ENCODE measurements at regions not wholly inside any gene's neighbourhood (a gene's known extent, or its start where the extent isn't known, plus 50 kb on each side); places are given as distances from the start of the nearest gene placed in this dataset.

GRCh38 chr7:88500131-88500530 is 193.4 kb upstream of the STEAP4 start:
- Histone ChIP-seq H3K27ac (ENCODE audit: low read length) (no peak overlapping the region), H3K4me3 (ENCODE audit: low read length) (no peak overlapping the region), H3K27me3 (ENCODE audit: control insufficient read depth, insufficient read depth) (no peaks in the 10 kb centered on the region), H3K4me1 (ENCODE audit: control insufficient read depth, insufficient read depth, low read length) (no peaks in the 10 kb centered on the region), H3K9me3 (ENCODE audit: control insufficient read depth, low read length) (no peaks in the 10 kb centered on the region)
- ATAC-seq (no peak), DNase-seq (no peak)
- intact Hi-C loops (cut with DNase I): no loop called here
- WGBS: 54% methylated on average over 6 of the region's 6 CpGs

- ATAC-seq: no peak
- H3K27me3 ChIP-seq (ENCODE audit: control insufficient read depth, insufficient read depth): no peaks in the 10 kb centered on the region
- DNase-seq: no peak
- 63% methylated on average over 8 of the region's 8 CpGs for WGBS
- H3K4me1 ChIP-seq (ENCODE audit: control insufficient read depth, insufficient read depth, low read length): no peaks in the 10 kb centered on the region
- H3K27ac ChIP-seq (ENCODE audit: low read length): no peak overlapping the region
- no peak overlapping the region for H3K4me3 ChIP-seq (ENCODE audit: low read length)
- intact Hi-C loops (cut with DNase I): no loop called here
- no peaks in the 10 kb centered on the region for H3K9me3 ChIP-seq (ENCODE audit: control insufficient read depth, low read length)
Measured at GRCh38 chr7:88495881-88496725, 189.4 kb upstream of the STEAP4 start.

GRCh38 chr7:88492153-88492552 is 185.5 kb upstream of the STEAP4 start:
- Histone ChIP-seq H3K9me3 (ENCODE audit: control insufficient read depth, low read length) (no peaks in the 10 kb centered on the region), H3K27me3 (ENCODE audit: control insufficient read depth, insufficient read depth) (no peaks in the 10 kb centered on the region), H3K27ac (ENCODE audit: low read length) (no peak overlapping the region), H3K4me3 (ENCODE audit: low read length) (no peak overlapping the region), H3K4me1 (ENCODE audit: control insufficient read depth, insufficient read depth, low read length) (no peaks in the 10 kb centered on the region)
- DNase-seq (no peak), ATAC-seq (no peak)
- intact Hi-C loops (cut with DNase I): no loop called here

GRCh38 chr7:88490874-88491273 is 184.2 kb upstream of the STEAP4 start:
- H3K27me3 ChIP-seq (ENCODE audit: control insufficient read depth, insufficient read depth): no peaks in the 10 kb centered on the region
- intact Hi-C loops (cut with DNase I): no loop called here
- 85% methylated on average over 3 of the region's 3 CpGs for WGBS
- H3K9me3 ChIP-seq (ENCODE audit: control insufficient read depth, low read length): no peaks in the 10 kb centered on the region
- no peak for DNase-seq
- no peak overlapping the region for H3K4me3 ChIP-seq (ENCODE audit: low read length)
- no peaks in the 10 kb centered on the region for H3K4me1 ChIP-seq (ENCODE audit: control insufficient read depth, insufficient read depth, low read length)
- no peak for ATAC-seq
- no peak overlapping the region for H3K27ac ChIP-seq (ENCODE audit: low read length)

- WGBS: 91% methylated on average over 5 of the region's 5 CpGs
Measured at GRCh38 chr7:88490161-88490560, 183.5 kb upstream of the STEAP4 start.

GRCh38 chr7:88485821-88486220 is 179.1 kb upstream of the STEAP4 start:
- no peak overlapping the region for H3K27ac ChIP-seq (ENCODE audit: low read length)
- no peaks in the 10 kb centered on the region for H3K9me3 ChIP-seq (ENCODE audit: control insufficient read depth, low read length)
- WGBS: 42% methylated on average over 2 of the region's 2 CpGs
- H3K4me3 ChIP-seq (ENCODE audit: low read length): no peak overlapping the region
- no peak for DNase-seq
- no peaks in the 10 kb centered on the region for H3K27me3 ChIP-seq (ENCODE audit: control insufficient read depth, insufficient read depth)
- no peaks in the 10 kb centered on the region for H3K4me1 ChIP-seq (ENCODE audit: control insufficient read depth, insufficient read depth, low read length)
- intact Hi-C loops (cut with DNase I): no loop called here
- no peak for ATAC-seq

More at GRCh38 chr7:88490161-88490560, 183.5 kb upstream of the STEAP4 start:
- DNase-seq (no peak), ATAC-seq (no peak)
- no peaks in the 10 kb centered on the region for H3K9me3 ChIP-seq (ENCODE audit: control insufficient read depth, low read length)
- no peaks in the 10 kb centered on the region for H3K27me3 ChIP-seq (ENCODE audit: control insufficient read depth, insufficient read depth)
- no peak overlapping the region for H3K4me3 ChIP-seq (ENCODE audit: low read length)
- intact Hi-C loops (cut with DNase I): no loop called here
- H3K27ac ChIP-seq (ENCODE audit: low read length): no peak overlapping the region
- no peaks in the 10 kb centered on the region for H3K4me1 ChIP-seq (ENCODE audit: control insufficient read depth, insufficient read depth, low read length)

- Histone ChIP-seq H3K4me3 (ENCODE audit: low read length) (no peak overlapping the region), H3K9me3 (ENCODE audit: control insufficient read depth, low read length) (no peaks in the 10 kb centered on the region), H3K27me3 (ENCODE audit: control insufficient read depth, insufficient read depth) (no peaks in the 10 kb centered on the region), H3K27ac (ENCODE audit: low read length) (no peak overlapping the region), H3K4me1 (ENCODE audit: control insufficient read depth, insufficient read depth, low read length) (no peaks in the 10 kb centered on the region)
- intact Hi-C loops (cut with DNase I): no loop called here
- ATAC-seq: no peak
- WGBS: 67% methylated on average over 3 of the region's 3 CpGs
- no peak for DNase-seq
Measured at GRCh38 chr7:88484551-88484950, 177.9 kb upstream of the STEAP4 start.

GRCh38 chr7:88480896-88481295 is 174.2 kb upstream of the STEAP4 start:
- intact Hi-C loops (cut with DNase I): no loop called here
- Histone ChIP-seq H3K4me3 (ENCODE audit: low read length) (no peak overlapping the region), H3K27ac (ENCODE audit: low read length) (no peak overlapping the region), H3K9me3 (ENCODE audit: control insufficient read depth, low read length) (no peaks in the 10 kb centered on the region), H3K27me3 (ENCODE audit: control insufficient read depth, insufficient read depth) (no peaks in the 10 kb centered on the region), H3K4me1 (ENCODE audit: control insufficient read depth, insufficient read depth, low read length) (no peaks in the 10 kb centered on the region)
- ATAC-seq (no peak), DNase-seq (peak in 1 of 3 donors; percentile 11)

GRCh38 chr7:88480271-88480670 is 173.6 kb upstream of the STEAP4 start:
- H3K27me3 ChIP-seq (ENCODE audit: control insufficient read depth, insufficient read depth): no peaks in the 10 kb centered on the region
- H3K9me3 ChIP-seq (ENCODE audit: control insufficient read depth, low read length): no peaks in the 10 kb centered on the region
- DNase-seq: no peak
- no peak for ATAC-seq
- 66% methylated on average over 4 of the region's 4 CpGs for WGBS
- no peak overlapping the region for H3K4me3 ChIP-seq (ENCODE audit: low read length)
- H3K4me1 ChIP-seq (ENCODE audit: control insufficient read depth, insufficient read depth, low read length): no peaks in the 10 kb centered on the region
- intact Hi-C loops (cut with DNase I): no loop called here
- H3K27ac ChIP-seq (ENCODE audit: low read length): no peak overlapping the region

GRCh38 chr7:88477976-88478375 is 171.3 kb upstream of the STEAP4 start:
- intact Hi-C loops (cut with DNase I): no loop called here
- Histone ChIP-seq H3K27ac (ENCODE audit: low read length) (no peak overlapping the region), H3K9me3 (ENCODE audit: control insufficient read depth, low read length) (no peaks in the 10 kb centered on the region), H3K4me1 (ENCODE audit: control insufficient read depth, insufficient read depth, low read length) (no peaks in the 10 kb centered on the region), H3K4me3 (ENCODE audit: low read length) (no peak overlapping the region), H3K27me3 (ENCODE audit: control insufficient read depth, insufficient read depth) (no peaks in the 10 kb centered on the region)
- ATAC-seq (no peak), DNase-seq (no peak)

- H3K4me1 ChIP-seq (ENCODE audit: control insufficient read depth, insufficient read depth, low read length): no peaks in the 10 kb centered on the region
- no peaks in the 10 kb centered on the region for H3K9me3 ChIP-seq (ENCODE audit: control insufficient read depth, low read length)
- ATAC-seq: no peak
- no peaks in the 10 kb centered on the region for H3K27me3 ChIP-seq (ENCODE audit: control insufficient read depth, insufficient read depth)
- DNase-seq: no peak
- H3K27ac ChIP-seq (ENCODE audit: low read length): no peak overlapping the region
- intact Hi-C loops (cut with DNase I): no loop called here
- H3K4me3 ChIP-seq (ENCODE audit: low read length): no peak overlapping the region
- WGBS: 71% methylated on average over 4 of the region's 4 CpGs
Measured at GRCh38 chr7:88465600-88465999, 158.9 kb upstream of the STEAP4 start.

- Histone ChIP-seq H3K9me3 (ENCODE audit: control insufficient read depth, low read length) (no peaks in the 10 kb centered on the region), H3K27ac (ENCODE audit: low read length) (no peak overlapping the region), H3K4me1 (ENCODE audit: control insufficient read depth, insufficient read depth, low read length) (no peaks in the 10 kb centered on the region), H3K27me3 (ENCODE audit: control insufficient read depth, insufficient read depth) (no peaks in the 10 kb centered on the region), H3K4me3 (ENCODE audit: low read length) (no peak overlapping the region)
- intact Hi-C loops (cut with DNase I): no loop called here
- no peak for DNase-seq
- ATAC-seq: no peak
Measured at GRCh38 chr7:88462799-88463198, 156.1 kb upstream of the STEAP4 start.
